Amygdala (tissue), 56 donors: ENCODE measurements at regions not wholly inside any gene's neighbourhood (a gene's known extent, or its start where the extent isn't known, plus 50 kb on each side); places are given as distances from the start of the nearest gene placed in this dataset.
"Not testable (repeated sequence)": the region's sequence is repeated elsewhere in the genome, so short reads cannot be mapped to it uniquely, and the experiment has no call there.

Experiments used
- DNase-seq, 56 donors: peaks; one replicate each; lab custom pipeline; 2025; lab: John Stamatoyannopoulos, UW

DNA sequence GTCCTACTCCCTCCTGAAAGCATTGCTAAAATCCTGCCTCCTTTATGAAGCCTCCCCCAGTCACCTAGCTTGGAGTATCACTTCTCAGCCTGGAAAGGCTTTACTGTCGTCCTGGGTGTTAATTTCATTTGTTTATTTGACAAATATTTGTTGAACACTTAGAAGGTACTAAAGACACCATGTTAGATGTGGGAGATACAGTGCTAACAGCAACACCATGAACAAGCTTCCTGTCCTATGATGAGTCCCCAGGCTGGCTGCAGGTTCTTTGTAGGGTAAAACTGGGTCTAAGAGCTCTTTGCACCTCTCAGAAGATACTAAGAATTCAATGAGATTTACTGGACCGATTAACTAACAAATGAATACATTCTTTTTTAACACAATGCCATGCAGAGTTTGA is 109.2 kb upstream of the TMEM170B start:
- DNase-seq: no peak

DNA sequence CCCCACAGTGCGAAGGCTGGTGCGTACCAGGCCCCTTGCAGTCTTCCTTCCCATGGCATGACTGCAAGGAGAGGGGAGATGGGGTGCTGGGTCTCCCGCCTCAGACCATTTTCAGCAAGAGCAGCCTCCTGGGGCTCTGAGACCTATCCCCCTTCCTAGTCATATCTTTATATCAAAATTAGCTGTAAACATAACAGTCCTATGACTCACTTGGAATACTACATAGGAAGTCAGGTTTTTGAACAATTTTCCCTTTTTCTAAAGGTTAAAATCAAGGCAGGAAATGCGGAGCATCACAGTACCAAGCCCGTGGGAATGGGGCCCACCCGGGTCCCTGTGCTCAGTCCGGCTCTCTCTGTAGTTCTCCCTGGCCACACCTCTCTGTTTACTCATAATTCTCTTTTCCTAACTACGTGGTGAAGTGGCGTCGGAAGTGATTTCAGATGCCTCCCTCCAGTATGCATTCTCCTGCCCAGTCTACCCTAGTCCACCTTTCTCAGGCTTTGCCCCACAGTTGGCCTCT is 109.8 kb upstream of the TMEM170B start:
- DNase-seq: no peak

GRCh38 chr6:11427091-11427722 is 110.3 kb upstream of the TMEM170B start:
- no peak for DNase-seq

DNA sequence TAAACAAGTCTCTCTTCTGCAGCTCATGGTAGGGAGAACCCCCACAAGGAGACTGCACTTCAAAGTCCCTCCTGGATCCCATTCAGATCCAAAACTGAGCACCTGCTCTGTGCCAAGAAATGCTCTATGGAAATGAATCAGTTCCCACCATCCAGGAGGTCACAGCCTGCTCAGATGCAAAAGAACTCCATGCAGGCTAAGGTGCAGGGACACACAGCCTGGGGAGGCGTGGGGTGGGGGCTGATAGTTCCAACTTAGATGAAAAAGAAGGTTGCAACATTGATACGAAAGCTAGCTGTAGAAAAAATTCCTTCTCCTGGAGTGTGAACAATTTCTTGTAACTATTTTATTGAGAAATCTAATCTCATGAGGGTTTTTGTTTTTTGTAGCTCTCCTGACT is 111.0 kb upstream of the TMEM170B start:
- DNase-seq: no peak

GRCh38 chr6:11425876-11426275 is 111.7 kb upstream of the TMEM170B start:
- DNase-seq: no peak

GRCh38 chr6:11425431-11425871 is 112.1 kb upstream of the TMEM170B start:
- DNase-seq: no peak

DNA sequence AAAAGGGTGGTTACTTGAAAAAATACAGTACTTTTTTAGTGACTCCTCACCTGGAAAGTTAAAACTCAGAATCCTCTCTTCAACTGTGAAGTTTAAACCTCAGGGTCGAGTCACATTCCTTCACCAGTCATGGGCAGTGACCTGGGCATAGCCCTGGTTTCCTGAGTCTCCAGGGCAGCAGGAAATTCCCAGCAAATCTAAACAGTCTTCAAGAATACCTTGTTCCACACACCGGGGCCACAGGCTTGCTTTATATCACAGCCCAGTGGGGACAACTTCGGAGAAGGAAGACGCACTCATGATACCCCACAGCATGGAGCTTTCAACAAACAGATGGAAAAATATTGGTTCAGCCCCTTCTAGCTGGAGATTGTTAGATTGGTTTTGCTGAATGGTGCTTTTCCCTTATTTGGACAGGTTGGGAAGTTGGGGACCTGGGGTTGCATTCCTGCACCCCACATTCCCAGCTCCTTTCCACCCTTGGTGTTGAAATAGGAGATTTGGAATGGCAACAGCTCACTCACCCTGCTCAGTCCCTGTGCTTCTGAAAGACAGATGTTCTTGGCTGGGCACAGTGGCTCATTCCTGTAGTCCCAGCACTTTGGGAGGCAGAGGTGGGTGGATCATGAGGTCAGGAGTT is 113.0 kb upstream of the TMEM170B start:
- DNase-seq: no peak

GRCh38 chr6:11423667-11424066 is 113.9 kb upstream of the TMEM170B start:
- DNase-seq: no peak

DNA sequence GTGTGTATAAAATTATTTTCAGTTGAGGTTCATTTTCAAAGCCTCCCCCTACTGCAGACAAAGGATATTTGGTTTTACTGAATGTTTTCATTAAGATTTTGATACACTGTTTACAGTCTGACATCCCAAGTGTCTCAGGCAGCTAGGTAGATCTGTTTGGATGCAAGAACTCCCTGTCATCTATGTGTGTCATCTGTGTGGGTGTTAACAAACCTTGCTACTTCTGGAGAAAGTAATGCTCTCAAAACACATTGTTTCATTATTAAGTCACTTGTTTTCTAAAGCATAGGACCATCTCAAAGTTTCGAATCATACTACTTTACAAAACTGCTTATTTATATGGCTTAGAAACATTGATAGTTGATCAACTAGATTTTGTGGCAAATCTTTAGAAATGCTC is 114.5 kb upstream of the TMEM170B start:
- DNase-seq: no peak

DNA sequence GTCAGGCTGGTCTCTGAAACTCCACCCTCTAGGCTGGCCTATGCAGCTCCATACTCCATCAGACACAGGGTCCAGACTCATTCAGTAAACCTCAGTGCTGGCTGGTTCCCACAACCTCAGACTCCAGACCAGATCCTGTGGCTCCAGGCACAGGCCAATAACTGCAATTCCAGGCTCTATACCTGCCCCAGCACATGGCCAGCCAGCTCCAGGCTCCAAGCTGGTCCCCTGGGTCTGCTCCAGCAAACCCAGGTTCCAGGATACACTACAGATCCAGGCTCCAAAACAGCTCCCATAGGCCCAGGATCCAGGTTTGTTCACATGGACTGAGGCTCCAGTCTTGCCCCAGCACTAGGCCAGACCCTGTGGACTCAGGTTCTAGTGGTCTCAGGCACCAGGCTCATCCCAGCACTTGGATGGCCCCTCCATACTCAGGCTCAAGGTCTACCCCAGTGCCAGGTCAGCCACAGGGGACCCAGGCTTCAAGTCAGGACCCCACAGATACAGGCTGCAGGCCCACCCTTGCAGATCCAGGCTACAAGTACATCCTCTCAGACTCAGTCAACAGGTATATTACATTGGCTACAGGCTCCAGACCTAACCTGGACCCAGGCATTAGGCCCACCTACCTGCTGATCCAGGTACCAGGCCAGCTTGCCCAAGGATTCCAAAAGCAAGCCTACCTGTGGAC is 117.6 kb upstream of the TMEM170B start:
- DNase-seq: no peak

- no peak for DNase-seq
These were observed 119.2 kb upstream of the TMEM170B start for GRCh38 chr6:11418290-11418905.

GRCh38 chr6:11416936-11417576 is 120.5 kb upstream of the TMEM170B start:
- DNase-seq: no peak

DNA sequence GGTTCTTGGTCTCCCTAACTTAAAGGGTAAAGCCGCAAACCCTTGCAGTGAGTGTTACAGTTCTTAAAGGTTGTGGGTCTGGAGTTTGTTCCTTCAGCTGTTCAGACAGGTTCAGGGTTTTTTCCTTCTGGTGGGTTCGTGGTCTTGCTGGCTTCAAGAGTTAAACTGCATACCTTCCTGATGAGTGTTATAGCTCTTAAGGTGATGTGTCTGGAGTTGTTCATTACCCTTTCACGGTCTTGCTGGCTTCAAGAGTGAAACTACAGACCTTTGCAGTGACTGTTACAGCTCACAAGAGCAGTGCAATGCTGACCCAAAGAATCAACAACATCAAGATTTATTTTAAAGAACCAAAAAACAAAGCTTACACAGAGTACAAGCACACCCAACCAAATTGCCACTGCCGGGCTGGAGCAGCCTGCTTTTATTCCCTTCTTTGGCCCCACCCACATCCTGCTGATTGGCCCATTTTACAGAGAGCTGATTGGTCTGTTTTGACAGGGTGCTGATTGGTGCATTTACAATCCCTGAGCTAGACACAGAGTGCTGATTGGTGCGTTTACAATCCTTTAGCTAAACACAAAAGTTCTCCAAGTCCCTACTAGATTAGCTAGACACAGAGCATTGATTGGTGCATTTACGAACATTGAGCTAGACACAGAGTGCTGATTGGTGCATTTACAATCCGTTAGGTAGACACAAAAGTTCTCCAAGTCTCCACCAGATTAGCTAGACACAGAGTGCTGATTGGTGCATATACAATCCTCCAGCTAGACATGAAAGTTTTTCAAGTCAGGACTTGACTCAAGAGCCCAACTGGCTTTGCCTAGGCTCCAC is 121.2 kb upstream of the TMEM170B start:
- not testable (repeated sequence) for DNase-seq

DNA sequence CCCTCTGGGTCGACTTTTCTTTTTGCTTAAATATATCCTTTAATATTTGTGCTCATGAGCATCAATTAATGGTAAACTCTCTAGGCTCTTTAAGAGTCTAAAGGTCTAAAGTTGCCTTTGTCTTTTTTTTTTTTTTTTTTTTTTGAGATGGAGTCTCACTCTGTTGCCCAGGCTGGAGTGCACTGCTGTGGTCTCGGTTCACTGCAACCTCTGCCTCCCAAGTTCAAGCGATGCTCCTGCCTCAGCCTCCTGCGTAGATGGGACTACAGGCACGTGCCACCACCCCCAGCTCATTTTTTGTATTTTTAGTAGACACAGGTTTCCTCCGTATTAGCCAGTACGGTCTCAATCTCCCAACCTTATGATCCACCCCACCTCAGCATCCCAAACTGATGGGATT is 122.0 kb upstream of the TMEM170B start:
- DNase-seq: no peak

DNA sequence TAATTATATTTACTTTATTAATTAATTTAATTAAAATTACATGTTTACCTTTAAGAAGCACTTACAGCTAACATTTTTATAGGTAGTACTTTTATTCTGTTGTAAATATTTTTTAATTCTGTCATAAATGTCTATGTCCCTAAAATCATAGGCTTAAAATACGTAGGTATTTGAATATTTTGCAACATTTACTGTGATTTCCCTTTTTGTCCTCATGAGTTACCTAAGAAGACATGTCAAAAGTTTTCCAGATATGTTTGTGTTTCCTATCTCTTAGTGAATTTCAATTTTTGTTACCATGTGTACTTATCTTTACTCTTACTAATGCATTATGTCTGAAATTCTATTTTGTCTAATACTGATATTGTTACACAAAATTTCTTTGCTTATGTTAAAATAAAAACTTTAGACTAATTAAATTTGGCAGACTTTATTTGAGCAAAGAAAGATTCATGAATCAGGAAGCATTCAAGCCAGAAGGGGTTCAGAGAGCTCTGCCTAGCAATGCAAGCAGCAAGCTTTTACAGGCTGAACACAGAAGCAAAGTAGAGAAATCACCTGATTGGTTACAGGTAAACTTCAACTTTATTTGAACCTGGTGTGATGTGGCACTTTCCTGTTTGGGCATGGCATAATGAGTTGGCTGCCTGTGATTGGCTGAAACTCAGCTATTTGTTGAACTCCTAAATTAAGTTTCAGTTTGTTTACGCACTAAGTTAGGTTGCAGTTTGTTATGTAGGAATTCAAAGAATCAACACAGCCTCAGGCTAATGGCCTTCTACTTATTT is 123.2 kb upstream of the TMEM170B start:
- DNase-seq: no peak

DNA sequence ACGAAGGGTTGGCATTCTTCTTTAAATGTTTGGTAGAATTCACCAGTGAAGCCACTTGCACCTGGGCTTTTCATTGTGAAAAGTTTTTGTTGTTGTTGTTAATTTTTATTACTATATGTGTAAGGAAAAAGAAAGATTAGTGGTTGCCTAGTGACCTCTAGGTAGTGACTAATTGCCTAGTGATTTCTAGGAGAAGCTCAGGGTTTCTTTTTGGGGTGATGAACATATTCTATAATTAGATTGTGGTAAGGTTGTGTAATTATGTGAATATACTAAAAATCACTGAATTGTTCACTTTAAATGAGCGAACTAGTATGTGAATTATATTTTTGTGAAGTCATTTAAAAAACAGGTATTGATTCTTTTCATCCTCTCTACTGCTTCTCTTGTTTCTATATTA is 123.8 kb upstream of the TMEM170B start:
- DNase-seq: no peak

- DNase-seq: no peak
These were observed 124.3 kb upstream of the TMEM170B start for GRCh38 chr6:11413117-11413687.

DNA sequence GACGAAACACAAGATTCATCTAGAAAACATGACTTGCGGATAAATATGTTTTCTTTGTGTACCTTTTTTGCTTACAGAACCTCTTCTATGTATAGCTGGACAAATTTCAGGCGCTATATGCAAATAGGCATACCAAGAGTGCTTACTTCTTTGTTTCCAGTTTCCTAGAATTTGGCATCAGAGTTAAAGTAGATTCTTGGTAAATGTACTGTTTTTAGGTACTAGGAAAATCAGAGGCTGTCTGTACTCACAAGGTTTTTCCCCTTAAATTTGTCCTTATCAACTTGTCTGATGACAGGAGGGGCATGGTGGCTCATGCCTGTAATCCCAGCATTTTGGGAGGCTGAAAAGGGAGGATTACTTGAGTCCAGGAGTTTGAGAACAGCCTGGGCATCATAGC is 124.9 kb upstream of the TMEM170B start:
- no peak for DNase-seq

DNA sequence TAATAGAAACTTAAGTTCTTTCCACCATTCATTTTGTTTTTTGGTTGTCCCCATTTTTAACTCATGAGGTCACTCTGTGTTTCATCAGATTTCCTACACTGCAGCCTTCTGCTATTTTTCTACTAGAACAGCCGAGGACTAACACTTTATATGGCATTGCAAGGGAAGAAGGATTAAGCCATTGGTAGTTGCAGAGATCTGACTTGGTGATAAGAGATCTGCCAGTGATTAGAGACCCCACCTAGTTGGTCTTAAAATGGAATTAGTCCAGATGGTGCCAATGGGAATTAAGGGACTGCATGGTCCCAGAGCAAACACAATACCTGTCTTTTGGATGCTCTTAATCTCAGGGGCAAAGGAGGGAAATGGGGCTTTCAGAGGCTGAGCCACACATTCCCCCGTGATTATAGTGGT is 125.5 kb upstream of the TMEM170B start:
- DNase-seq: no peak
